Right cardiac atrium (tissue), 5 donors: ENCODE measurements at regions not wholly inside any gene's neighbourhood (a gene's known extent, or its start where the extent isn't known, plus 50 kb on each side); places are given as distances from the start of the nearest gene placed in this dataset.

Experiments
- ATAC-seq, 2 donors: fragments of 200-7000 bp; cut with Tn5 transposase; one replicate each; pipeline versions ENCODE4 v1.8.0 to v1.9.1; 2020; ENCODE audit warnings: moderate library complexity in 2 of 2, mild to moderate bottlenecking in 1 of 2
- DNase-seq, 3 donors: peaks; one replicate each; pipeline ENCODE4 v3.0.0-alpha.2; 2020
- H3K27ac ChIP-seq: one replicate; pipeline ENCODE4 v1.5.1; 2013; ENCODE audit warnings: mild to moderate bottlenecking, low read length, control low read depth, moderate library complexity
- H3K27me3 ChIP-seq: one replicate; pipeline ENCODE4 v1.6.1; 2013; ENCODE audit not compliant: control insufficient read depth, insufficient read depth
- H3K4me1 ChIP-seq: one replicate; pipeline ENCODE4 v1.6.1; 2013; ENCODE audit warnings: low read length; ENCODE audit not compliant: control insufficient read depth, insufficient read depth
- H3K4me3 ChIP-seq: one replicate; pipeline ENCODE4 v1.5.1; 2013; ENCODE audit warnings: low read length, control low read depth
- H3K9me3 ChIP-seq: one replicate; pipeline ENCODE4 v1.6.1; 2013; ENCODE audit warnings: low read length; ENCODE audit not compliant: control insufficient read depth
- WGBS: extraction: QIAGEN DNeasy Blood & Tissue Kit; methylation state at CpG from one replicate; pipeline ENCODE4 v1.1.7; 2013; 5-methylcytosine and 5-hydroxymethylcytosine counted together
- intact Hi-C, 4 donors: fragments of 100-400 bp; cut with DNase I; formaldehyde crosslinking; loops; one replicate each; pipeline versions ENCODE4 v1.11.0 to v1.14.0; 2022 to 2023
- donor health status: healthy with polysubstance abuse.
- donor health status: DM: no; HTN: yes; CAD: no.
- donor health status: DM: no; HTN: no; CAD: no.
- donor health status: DM: no; HTN: yes; CAD: no; lungs with severe emphysema.
- donor health status: DM: yes; HTN: yes; CAD: no.

- intact Hi-C loops: loop anchor here in 1 of 4 donors (10.0 kb wide), 1 partner anchor 287 kb away; no protein-coding TSS in a partner anchor
- Histone ChIP-seq H3K9me3 (no peaks in the 10 kb centered on the region), H3K4me3 (no peak overlapping the region), H3K27me3 (no peaks in the 10 kb centered on the region), H3K27ac (no peak overlapping the region), H3K4me1 (no peaks in the 10 kb centered on the region)
- 94% methylated on average over 5 of the region's 5 CpGs for WGBS
- ATAC-seq (no peak), DNase-seq (no peak)
These were observed 67.6 kb upstream of the IRF2 start for GRCh38 chr4:184541907-184542306.

- Histone ChIP-seq H3K27ac (no peak overlapping the region), H3K9me3 (no peaks in the 10 kb centered on the region), H3K27me3 (no peaks in the 10 kb centered on the region), H3K4me3 (no peak overlapping the region), H3K4me1 (no peaks in the 10 kb centered on the region)
- ATAC-seq: no peak
- no peak for DNase-seq
- 86% methylated on average over 1 of the region's 1 CpG for WGBS
- intact Hi-C loops: loop anchor here in 1 of 4 donors (10.0 kb wide), 1 partner anchor 286 kb away; no protein-coding TSS in a partner anchor
These were observed 66.0 kb upstream of the IRF2 start for GRCh38 chr4:184540307-184540706.

- no peaks in the 10 kb centered on the region for H3K4me1 ChIP-seq
- intact Hi-C loops: loop anchor here in 3 of 4 donors (5.0 to 10.0 kb wide), 7 partner anchors 61 to 271 kb away; partner anchors contain the start of gene IRF2 (in 1 of the 3)
- no peaks in the 10 kb centered on the region for H3K27me3 ChIP-seq
- DNase-seq (peak; percentile 91 to 97 (median 94)), ATAC-seq (peak; percentile 94 to 95)
- 3% methylated on average over 18 of the region's 18 CpGs for WGBS
- H3K9me3 ChIP-seq: no peaks in the 10 kb centered on the region
- peak overlapping the region; percentile 82 for H3K4me3 ChIP-seq
- H3K27ac ChIP-seq: peak overlapping the region; percentile 66
These were observed 63.8 kb upstream of the IRF2 start for GRCh38 chr4:184538023-184538599.

GRCh38 chr4:184537269-184538022, 63.1 kb upstream of the IRF2 start:
- intact Hi-C loops: loop anchor here in 3 of 4 donors (2.0 to 10.0 kb wide), 9 partner anchors 60 to 273 kb away; partner anchors contain the start of gene IRF2 (in 2 of the 3)
- ATAC-seq: peak; percentile 98
- Histone ChIP-seq H3K4me3 (peak overlapping the region; percentile 82), H3K27me3 (no peaks in the 10 kb centered on the region), H3K4me1 (no peaks in the 10 kb centered on the region), H3K9me3 (no peaks in the 10 kb centered on the region), H3K27ac (peak overlapping the region; percentile 97)
- under 1% methylated on average over 29 of the region's 29 CpGs for WGBS
- peak; percentile 98 to 99 (median 99) for DNase-seq

GRCh38 chr4:184536881-184537248, 62.5 kb upstream of the IRF2 start:
- no peak for DNase-seq
- Histone ChIP-seq H3K9me3 (no peaks in the 10 kb centered on the region), H3K27me3 (no peaks in the 10 kb centered on the region), H3K4me3 (peak overlapping the region; percentile 82), H3K27ac (peak overlapping the region; percentile 97), H3K4me1 (no peaks in the 10 kb centered on the region)
- intact Hi-C loops: loop anchor here in 3 of 4 donors (2.0 to 10.0 kb wide), 9 partner anchors 60 to 272 kb away; partner anchors contain the start of gene IRF2 (in 2 of the 3)
- ATAC-seq: no peak
- WGBS: 11% methylated on average over 5 of the region's 5 CpGs

- ATAC-seq (no peak), DNase-seq (no peak)
- 49% methylated on average over 10 of the region's 10 CpGs for WGBS
- Histone ChIP-seq H3K27ac (peak overlapping the region; percentile 97), H3K4me3 (peak overlapping the region; percentile 82), H3K9me3 (no peaks in the 10 kb centered on the region), H3K27me3 (no peaks in the 10 kb centered on the region), H3K4me1 (no peaks in the 10 kb centered on the region)
- intact Hi-C loops: loop anchor here in 3 of 4 donors (2.0 to 10.0 kb wide), 9 partner anchors 59 to 271 kb away; partner anchors contain the start of gene IRF2 (in 2 of the 3)
These were observed 61.9 kb upstream of the IRF2 start for GRCh38 chr4:184536065-184536880.

- intact Hi-C loops: loop anchor here in 3 of 4 donors (5.0 to 10.0 kb wide), 7 partner anchors 57 to 267 kb away; partner anchors contain the start of gene IRF2 (in 1 of the 3)
- 44% methylated on average over 5 of the region's 5 CpGs for WGBS
- no peaks in the 10 kb centered on the region for H3K9me3 ChIP-seq
- no peak overlapping the region for H3K4me3 ChIP-seq
- DNase-seq (no peak), ATAC-seq (no peak)
- H3K4me1 ChIP-seq: no peaks in the 10 kb centered on the region
- H3K27me3 ChIP-seq: no peaks in the 10 kb centered on the region
- no peak overlapping the region for H3K27ac ChIP-seq
These were observed 60.4 kb upstream of the IRF2 start for GRCh38 chr4:184534511-184535391.

- peak overlapping the region; percentile 50 for H3K27ac ChIP-seq
- no peaks in the 10 kb centered on the region for H3K4me1 ChIP-seq
- ATAC-seq (no peak), DNase-seq (no peak)
- intact Hi-C loops: loop anchor here in 2 of 4 donors (10.0 kb wide), 3 partner anchors 59 to 249 kb away; partner anchors contain the start of gene IRF2 (in 1 of the 2)
- H3K4me3 ChIP-seq: no peak overlapping the region
- H3K27me3 ChIP-seq: no peaks in the 10 kb centered on the region
- no peaks in the 10 kb centered on the region for H3K9me3 ChIP-seq
These were observed 59.6 kb upstream of the IRF2 start for GRCh38 chr4:184533908-184534307.

- intact Hi-C loops: loop anchor here in 2 of 4 donors (10.0 kb wide), 3 partner anchors 56 to 246 kb away; partner anchors contain the start of gene IRF2 (in 1 of the 2)
- DNase-seq: no peak
- no peak for ATAC-seq
These were observed 56.7 kb upstream of the IRF2 start for GRCh38 chr4:184531008-184531407.

GRCh38 chr4:184529283-184529682, 54.9 kb upstream of the IRF2 start:
- Histone ChIP-seq H3K4me3 (no peak overlapping the region), H3K27me3 (no peaks in the 10 kb centered on the region), H3K4me1 (no peaks in the 10 kb centered on the region), H3K9me3 (no peaks in the 10 kb centered on the region), H3K27ac (no peak overlapping the region)
- ATAC-seq (no peak), DNase-seq (no peak)
- intact Hi-C loops: no loop called here
- WGBS: 84% methylated on average over 5 of the region's 5 CpGs

More at GRCh38 chr4:184531008-184531407, 56.7 kb upstream of the IRF2 start:
- 86% methylated on average over 2 of the region's 2 CpGs for WGBS
- Histone ChIP-seq H3K4me3 (no peak overlapping the region), H3K9me3 (no peaks in the 10 kb centered on the region), H3K27me3 (no peaks in the 10 kb centered on the region), H3K27ac (no peak overlapping the region), H3K4me1 (no peaks in the 10 kb centered on the region)
